Left lobe of liver (tissue), 2 donors: ENCODE measurements at regions not wholly inside any gene's neighbourhood (a gene's known extent, or its start where the extent isn't known, plus 50 kb on each side); places are given as distances from the start of the nearest gene placed in this dataset.
A peak's percentile ranks its signal among the peaks of the same experiment; 100 is the strongest.
"Not testable (repeated sequence)": the region's sequence is repeated elsewhere in the genome, so short reads cannot be mapped to it uniquely, and the experiment has no call there.

Experiments
- ATAC-seq: fragments of 200-7000 bp; cut with Tn5 transposase; one replicate; pipeline ENCODE4 v1.9.1; 2020; ENCODE audit warnings: mild to moderate bottlenecking, moderate library complexity
- DNase-seq: peaks from one replicate; pipeline ENCODE4 v3.0.0-alpha.2; 2020; ENCODE audit warnings: low spot score
- donor health status: DM: no; HTN: no; CAD: no; lungs with moderate emphysema.
- donor health status: DM: no; HTN: yes; CAD: no.

DNA sequence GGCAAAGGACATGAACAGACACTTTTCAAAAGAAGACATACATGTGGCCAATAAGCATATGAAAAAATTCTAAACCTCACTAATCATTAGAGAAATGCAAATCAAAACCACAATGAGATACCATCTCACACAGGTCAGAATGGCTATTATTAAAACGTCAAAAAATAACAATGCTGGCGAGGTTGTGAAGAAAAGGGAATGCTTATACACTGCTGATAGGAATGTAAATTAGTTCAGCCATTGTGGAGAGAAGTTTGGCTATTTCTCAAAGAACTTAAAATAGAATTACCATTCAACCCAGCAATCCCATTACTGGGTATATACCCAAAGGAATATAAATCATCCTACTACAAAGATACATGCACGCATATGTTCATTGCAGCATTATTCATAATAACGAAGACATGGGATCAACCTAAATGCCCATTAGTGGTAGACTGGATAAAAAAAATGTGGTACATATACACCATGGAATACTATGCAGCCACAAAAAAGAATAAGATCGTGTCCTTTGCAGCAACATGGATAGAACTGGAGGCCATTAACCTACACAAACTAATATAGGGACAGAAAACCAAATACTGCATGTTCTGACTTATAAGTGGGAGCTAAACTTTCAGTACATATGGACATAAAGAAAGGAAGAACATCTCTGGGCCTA is 101.7 kb downstream of the KLF5 start:
- DNase-seq, ATAC-seq: not testable (repeated sequence)

DNA sequence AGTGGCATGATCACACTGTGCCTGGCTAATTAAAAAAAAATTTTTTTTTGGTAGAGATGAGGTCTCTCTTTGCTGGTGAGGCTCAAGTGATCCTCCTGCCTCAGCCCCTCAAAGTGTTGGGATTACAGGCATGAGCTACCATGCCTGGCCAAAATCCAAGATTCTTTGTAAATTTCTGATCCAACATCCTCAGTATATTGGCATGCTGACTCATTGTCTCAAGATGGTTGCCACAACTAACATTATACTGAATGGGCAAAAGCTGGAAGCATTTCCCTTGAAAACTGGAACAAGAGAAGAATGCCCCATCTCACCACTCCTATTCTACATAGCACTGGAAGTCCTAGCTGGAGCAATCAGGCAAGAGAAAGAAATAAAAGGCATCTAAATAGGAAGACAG is 100.0 kb downstream of the KLF5 start:
- ATAC-seq (no peak), DNase-seq (no peak)

DNA sequence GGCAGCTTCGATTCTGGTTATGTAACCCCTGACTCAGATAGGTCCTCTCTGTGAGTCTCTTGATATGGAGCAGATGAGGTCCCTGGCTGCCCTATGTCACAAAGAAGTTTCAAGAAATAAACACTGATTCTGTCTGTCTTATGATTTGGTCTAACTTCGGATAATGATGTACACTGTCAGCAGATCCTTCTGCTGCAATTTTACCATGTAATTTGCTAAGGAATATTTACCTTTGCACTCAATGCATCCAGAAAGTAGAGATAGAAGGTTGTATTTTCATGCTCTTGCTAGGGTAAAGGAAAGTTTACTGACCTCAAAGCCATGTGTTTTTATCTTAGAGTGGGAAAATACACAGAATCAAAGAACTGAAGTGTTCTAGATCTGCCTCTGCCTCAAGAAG is 98.2 kb downstream of the KLF5 start:
- ATAC-seq (no peak), DNase-seq (no peak)

DNA sequence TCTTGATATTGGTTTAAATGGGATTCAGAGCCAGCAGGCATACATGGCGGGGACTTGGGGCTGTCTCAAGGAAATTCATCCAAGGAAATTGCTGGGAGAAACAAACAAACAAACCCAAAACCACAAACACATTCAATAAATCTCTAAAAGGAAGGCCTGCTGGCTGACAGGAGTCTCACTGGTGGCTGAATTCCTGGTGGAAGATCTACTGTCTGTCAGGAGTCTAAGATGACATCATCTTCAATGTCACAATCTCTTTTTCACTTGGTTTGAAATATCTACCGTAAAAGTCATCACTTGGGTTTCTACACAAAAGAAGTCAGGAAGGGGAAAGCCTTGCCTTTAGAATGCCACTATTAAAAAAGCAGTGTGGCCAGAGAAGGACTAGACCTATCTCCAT is 87.9 kb downstream of the KLF5 start:
- ATAC-seq (no peak), DNase-seq (no peak)

DNA sequence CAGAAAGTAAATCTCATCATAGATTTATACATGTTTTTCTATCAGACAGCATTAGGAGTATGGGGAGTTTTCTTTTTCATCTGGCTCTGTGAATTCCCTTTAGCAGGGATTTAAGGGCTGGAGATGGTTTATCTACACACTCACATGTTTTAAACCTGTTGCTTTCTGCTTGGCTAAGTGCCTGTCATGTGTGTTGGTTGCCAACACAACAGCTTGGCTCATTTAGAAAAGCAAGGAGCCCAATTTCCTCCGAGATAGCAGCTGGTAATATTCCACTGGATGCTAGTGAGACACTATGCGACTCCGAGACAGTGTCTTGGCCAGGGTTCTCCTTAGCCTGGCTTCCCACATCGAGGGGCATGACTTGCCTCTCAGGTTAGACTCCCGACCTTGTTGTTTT is 83.3 kb downstream of the KLF5 start:
- DNase-seq = no peak

DNA sequence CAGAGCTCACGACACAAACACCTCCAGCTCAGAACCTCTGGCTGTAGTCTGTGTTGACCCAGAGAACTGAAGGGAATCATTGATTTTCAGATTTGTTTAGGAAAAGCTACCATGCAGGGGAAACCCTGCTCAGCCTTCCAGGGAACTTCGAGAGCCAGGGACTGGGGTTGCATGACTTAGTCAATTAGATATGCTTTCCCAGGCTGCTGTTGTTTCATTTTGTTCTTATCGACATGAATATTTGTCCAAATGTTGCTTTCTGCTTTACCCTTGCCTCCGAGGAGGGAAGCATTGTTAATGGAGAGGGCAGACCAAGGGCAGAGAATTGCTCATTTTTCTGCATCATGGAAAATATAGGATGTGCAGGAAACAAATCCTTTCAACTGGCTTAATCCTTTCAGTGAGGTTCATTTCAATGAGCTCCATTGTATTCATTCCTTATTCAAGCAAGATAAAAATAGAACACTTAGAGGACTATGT is 82.5 kb downstream of the KLF5 start:
- no peak for DNase-seq

More for the DNA sequence above, 83.3 kb downstream of the KLF5 start:
- ATAC-seq = no peak

DNA sequence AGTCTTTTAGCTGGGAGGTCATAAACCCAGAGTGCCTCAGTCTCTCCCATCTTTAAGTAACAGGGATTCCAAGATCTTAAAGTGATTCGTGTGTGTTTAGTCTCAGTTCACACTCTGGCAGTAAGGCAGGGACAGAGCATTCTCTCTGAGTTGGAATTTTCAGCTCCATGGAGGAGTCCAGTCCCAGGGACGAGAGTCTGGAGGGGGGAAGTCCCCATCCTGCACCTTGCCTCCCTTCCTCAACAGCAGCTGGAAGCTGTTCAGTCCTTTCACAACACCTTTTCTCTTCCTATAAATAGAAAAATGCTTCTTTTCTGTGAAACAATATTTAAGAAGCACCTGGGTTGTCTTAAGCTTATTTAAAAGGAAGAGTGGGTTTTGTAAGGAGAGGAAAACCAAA is 82.0 kb downstream of the KLF5 start:
- DNase-seq (no peak), ATAC-seq (no peak)

More for the DNA sequence above, 82.5 kb downstream of the KLF5 start:
- peak; percentile 49 for ATAC-seq

DNA sequence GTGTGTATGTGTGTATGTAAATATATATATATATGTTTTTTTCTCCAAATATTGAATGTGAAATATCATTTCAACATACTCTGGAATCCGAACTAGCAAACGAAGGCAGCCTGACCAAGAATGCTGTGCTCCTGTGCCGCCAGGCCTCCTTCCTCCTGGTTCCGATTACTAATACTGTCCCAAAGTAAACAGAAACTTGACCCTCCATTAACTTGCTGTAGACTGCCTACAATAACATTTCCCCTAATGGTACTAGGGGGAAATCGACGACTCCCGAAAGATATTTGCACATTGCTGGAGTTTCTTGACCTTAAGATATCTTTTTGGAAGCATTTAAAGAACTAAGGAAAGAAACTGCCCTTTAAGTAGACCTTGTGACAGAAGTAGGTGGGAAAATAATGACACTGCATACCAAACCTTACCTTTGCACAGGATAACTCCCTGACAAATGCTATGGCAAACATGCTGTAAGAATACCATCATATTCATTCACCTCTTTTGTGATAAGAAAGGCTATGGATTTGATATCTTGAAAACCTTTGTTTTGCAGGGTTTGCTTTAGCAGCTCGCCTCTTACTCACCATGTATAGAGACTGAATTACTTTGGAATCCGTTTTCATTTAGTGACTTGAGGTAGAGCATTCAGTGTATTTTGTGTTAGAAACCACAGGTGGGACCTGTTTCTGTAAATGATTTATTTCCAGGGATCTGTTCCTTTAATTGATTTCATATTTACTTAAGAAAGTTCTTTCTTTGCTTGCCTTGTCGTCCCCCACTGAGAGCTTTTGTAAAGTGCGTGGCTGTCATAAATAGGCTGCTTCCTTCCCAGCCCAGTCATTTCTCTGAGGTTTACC is 80.1 kb downstream of the KLF5 start:
- ATAC-seq (no peak), DNase-seq (no peak)

DNA sequence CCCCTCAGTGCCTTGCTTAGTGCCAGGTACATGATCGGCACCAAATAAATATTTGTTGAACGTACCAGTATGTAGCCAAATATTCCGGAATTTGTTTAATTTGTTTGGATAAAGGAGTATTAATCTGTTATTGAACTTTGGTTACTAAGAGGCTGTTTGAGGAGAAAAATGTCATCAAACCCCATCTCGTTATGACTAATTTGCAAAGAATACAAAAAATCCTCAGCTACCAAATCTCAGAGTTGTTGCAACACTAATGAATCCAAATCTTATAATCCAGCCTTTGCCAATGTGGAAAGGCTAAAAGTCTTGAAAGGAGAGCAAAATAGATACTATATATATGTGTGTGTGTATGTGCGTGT is 79.5 kb downstream of the KLF5 start:
- ATAC-seq (no peak), DNase-seq (no peak)

DNA sequence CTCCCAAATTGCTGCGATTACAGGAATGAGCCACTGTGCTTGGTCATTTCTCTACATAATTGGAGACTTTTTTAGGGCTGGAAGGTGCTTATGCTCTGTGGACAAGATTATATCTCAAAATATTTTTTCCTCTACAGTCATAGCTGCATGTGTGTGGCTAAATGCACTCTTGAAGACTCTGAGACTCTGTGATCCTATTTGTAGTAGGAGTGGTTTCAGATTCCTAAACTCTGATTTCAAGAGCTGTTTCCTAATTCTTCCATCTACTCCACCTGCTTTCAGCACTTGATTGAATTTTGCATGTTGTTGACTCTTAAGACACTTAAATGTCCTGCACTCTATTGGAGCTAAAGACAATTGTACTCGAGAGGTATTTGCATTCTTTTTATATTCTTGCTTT is 78.0 kb downstream of the KLF5 start:
- DNase-seq = no peak
- no peak for ATAC-seq

DNA sequence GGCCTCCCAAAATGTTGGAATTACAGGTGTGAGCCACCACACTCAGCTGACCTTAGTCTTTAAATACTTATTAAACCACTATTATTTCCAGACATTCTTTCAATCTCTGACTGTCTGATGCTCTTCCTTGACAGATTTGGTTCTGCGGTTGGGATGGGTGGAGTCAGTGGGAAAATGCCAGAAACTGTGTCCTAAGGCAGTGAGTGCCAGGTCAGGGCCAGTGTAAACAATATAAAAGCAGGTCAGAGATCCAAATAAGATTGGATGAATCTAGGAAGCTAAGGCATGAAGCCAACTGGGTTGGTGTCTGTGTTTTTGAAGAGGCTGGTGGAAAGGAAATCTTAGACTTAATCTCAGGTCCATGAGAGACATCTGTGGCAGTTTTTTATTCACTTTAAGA is 74.7 kb downstream of the KLF5 start:
- ATAC-seq = peak; percentile 66
- DNase-seq = no peak

DNA sequence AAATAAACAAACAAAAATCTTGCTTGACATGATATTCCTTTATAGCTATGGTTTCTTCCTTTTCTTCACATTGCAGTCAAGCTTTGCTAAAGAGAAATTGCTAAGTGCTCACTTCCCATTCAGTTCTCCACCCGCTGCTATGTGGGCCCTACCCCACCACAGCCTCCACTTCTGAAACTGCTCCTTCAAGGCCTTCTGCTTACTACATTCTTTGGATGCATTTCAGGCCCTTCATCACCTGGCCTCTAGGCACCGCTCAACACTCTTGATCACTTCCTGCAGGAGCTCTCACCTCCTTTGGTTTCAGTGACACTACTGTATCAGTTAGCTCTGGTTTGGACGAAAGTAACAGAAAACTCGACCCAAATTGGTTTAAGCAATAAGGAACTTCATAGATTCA is 72.4 kb downstream of the KLF5 start:
- no peak for ATAC-seq

DNA sequence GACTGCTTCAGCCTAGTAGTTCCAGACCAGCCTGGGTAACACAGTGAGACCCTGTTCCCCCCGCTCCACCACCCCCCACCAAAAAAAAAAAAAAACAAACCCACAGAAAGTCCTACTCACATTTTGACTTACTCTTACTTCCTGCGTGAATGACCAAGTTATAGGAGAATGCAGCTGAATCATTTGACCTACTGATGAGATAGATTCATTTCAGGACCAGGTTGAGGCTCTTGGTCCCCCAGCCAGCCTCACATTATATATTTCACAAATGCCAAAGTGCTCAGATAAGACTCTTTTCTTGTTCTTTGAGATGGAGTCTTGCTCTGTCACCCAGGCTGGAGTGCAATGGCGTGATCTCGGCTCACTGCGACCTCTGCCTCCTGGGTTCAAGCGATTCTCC is 70.2 kb downstream of the KLF5 start:
- ATAC-seq = no peak
- DNase-seq = no peak

More for the DNA sequence above, 72.4 kb downstream of the KLF5 start:
- DNase-seq = no peak
